ENCODE measurements at regions not wholly inside any gene's neighbourhood (a gene's known extent, or its start where the extent isn't known, plus 50 kb on each side); places are given as distances from the start of the nearest gene placed in this dataset.

- no peak for DNase-seq (ENCODE audit: low read depth, low spot score)
Observed at GRCh38 chr14:42633504-42634095, 1026.9 kb downstream of the LRFN5 start.

GRCh38 chr14:42629553-42629952 is 1022.9 kb downstream of the LRFN5 start:
- no peak for DNase-seq (ENCODE audit: low read depth, low spot score)

GRCh38 chr14:42628602-42629001 is 1021.9 kb downstream of the LRFN5 start:
- no peak for DNase-seq (ENCODE audit: low read depth, low spot score)

- no peak for DNase-seq (ENCODE audit: low read depth, low spot score)
Observed at GRCh38 chr14:42626986-42627385, 1020.3 kb downstream of the LRFN5 start.

- no peak for DNase-seq (ENCODE audit: low read depth, low spot score)
Observed at GRCh38 chr14:42624980-42625761, 1018.5 kb downstream of the LRFN5 start.

- DNase-seq (ENCODE audit: low read depth, low spot score): no peak
Observed at GRCh38 chr14:42617005-42617404, 1010.3 kb downstream of the LRFN5 start.

- DNase-seq (ENCODE audit: low read depth, low spot score): no peak
Observed at GRCh38 chr14:42606839-42607238, 1000.2 kb downstream of the LRFN5 start.

GRCh38 chr14:42602336-42602845 is 995.7 kb downstream of the LRFN5 start:
- no peak for DNase-seq (ENCODE audit: low read depth, low spot score)

- DNase-seq (ENCODE audit: low read depth, low spot score): no peak
Observed at GRCh38 chr14:42572032-42572431, 965.4 kb downstream of the LRFN5 start.

GRCh38 chr14:42569227-42569626 is 962.6 kb downstream of the LRFN5 start:
- DNase-seq (ENCODE audit: low read depth, low spot score): no peak

GRCh38 chr14:42565556-42565955 is 958.9 kb downstream of the LRFN5 start:
- no peak for DNase-seq (ENCODE audit: low read depth, low spot score)

- no peak for DNase-seq (ENCODE audit: low read depth, low spot score)
Observed at GRCh38 chr14:42563313-42563712, 956.6 kb downstream of the LRFN5 start.

GRCh38 chr14:42556551-42556950 is 949.9 kb downstream of the LRFN5 start:
- no peak for DNase-seq (ENCODE audit: low read depth, low spot score)

- no peak for DNase-seq (ENCODE audit: low read depth, low spot score)
Observed at GRCh38 chr14:42555365-42555764, 948.7 kb downstream of the LRFN5 start.

- no peak for DNase-seq (ENCODE audit: low read depth, low spot score)
Observed at GRCh38 chr14:42554091-42554490, 947.4 kb downstream of the LRFN5 start.

GRCh38 chr14:42550310-42550709 is 943.6 kb downstream of the LRFN5 start:
- DNase-seq (ENCODE audit: low read depth, low spot score): no peak

- DNase-seq (ENCODE audit: low read depth, low spot score): no peak
Observed at GRCh38 chr14:42548349-42548748, 941.7 kb downstream of the LRFN5 start.

- no peak for DNase-seq (ENCODE audit: low read depth, low spot score)
Observed at GRCh38 chr14:42545636-42546035, 939.0 kb downstream of the LRFN5 start.

GRCh38 chr14:42541535-42542001 is 934.9 kb downstream of the LRFN5 start:
- no peak for DNase-seq (ENCODE audit: low read depth, low spot score)

- no peak for DNase-seq (ENCODE audit: low read depth, low spot score)
Observed at GRCh38 chr14:42535397-42535796, 928.7 kb downstream of the LRFN5 start.

GRCh38 chr14:42533476-42533875 is 926.8 kb downstream of the LRFN5 start:
- DNase-seq (ENCODE audit: low read depth, low spot score): no peak

GRCh38 chr14:42532194-42532593 is 925.5 kb downstream of the LRFN5 start:
- DNase-seq (ENCODE audit: low read depth, low spot score): no peak

- no peak for DNase-seq (ENCODE audit: low read depth, low spot score)
Observed at GRCh38 chr14:42527141-42527540, 920.5 kb downstream of the LRFN5 start.
